Breast epithelium (tissue), 4 donors: ENCODE measurements at regions not wholly inside any gene's neighbourhood (a gene's known extent, or its start where the extent isn't known, plus 50 kb on each side); places are given as distances from the start of the nearest gene placed in this dataset.

Experiments
- DNase-seq, 2 donors: peaks; one replicate each; pipeline ENCODE4 v3.0.0-alpha.2; 2019; ENCODE audit warnings: low spot score in 2 of 2
- H3K27ac ChIP-seq, 2 donors: fragments of 200-600 bp; sonication (generic) in 1 of 2; one replicate each; pipeline ENCODE4 v1.5.1; 2016 to 2019; ENCODE audit warnings: mild to moderate bottlenecking in 1 of 2
- H3K27me3 ChIP-seq, 2 donors: fragments of 200-600 bp; sonication (generic) in 1 of 2; one replicate each; pipeline versions ENCODE4 v1.5.1 to v1.6.0; 2017 to 2019; ENCODE audit warnings: control low read depth in 1 of 2, mild to moderate bottlenecking in 1 of 2
- H3K36me3 ChIP-seq: fragments of 200-600 bp; one replicate; pipeline ENCODE4 v1.5.1; 2019
- H3K4me1 ChIP-seq, 2 donors: fragments of 200-600 bp; sonication (generic); one replicate each; pipeline ENCODE4 v1.5.1; 2016 to 2019; ENCODE audit warnings: control low read depth in 1 of 2
- H3K4me3 ChIP-seq, 3 donors: fragments of 200-600 bp; sonication (generic); 1 replicate in 2 of 3; 2 replicates in 1 of 3; pipeline ENCODE4 v1.5.1; 2016 to 2019; ENCODE audit warnings: mild to moderate bottlenecking in 3 of 3, moderate library complexity in 2 of 3
- H3K9me3 ChIP-seq, 2 donors: fragments of 200-600 bp; sonication (generic) in 1 of 2; one replicate each; pipeline ENCODE4 v1.5.1; 2016 to 2019; ENCODE audit warnings: control low read depth in 1 of 2
- POLR2A ChIP-seq: fragments of 450-650 bp; IDR thresholded peaks from one replicate; pipeline ENCODE4 v1.6.1; 2016; ENCODE audit warnings: antibody characterized with exemption, mild to moderate bottlenecking, moderate library complexity
- POLR2AphosphoS5 ChIP-seq, 3 donors: sonication (generic); formaldehyde crosslinking; IDR thresholded peaks; one replicate each; pipeline ENCODE4 v1.6.1; 2017; ENCODE audit warnings: antibody characterized with exemption in 3 of 3
- intact Hi-C: fragments of 100-400 bp; cut with DNase I; formaldehyde crosslinking; loops from one replicate; pipeline ENCODE4 v1.15.1; 2023; ENCODE audit warnings: low total_unique reads
- TF ChIP-seq, protein P1 (sequence below), 3 donors: fragments of 450-650 bp; IDR thresholded peaks; one replicate each; pipeline ENCODE4 v1.5.1; 2016 to 2017; ENCODE audit warnings: antibody characterized with exemption in 3 of 3, mild to moderate bottlenecking in 3 of 3, moderate library complexity in 3 of 3

DNA sequence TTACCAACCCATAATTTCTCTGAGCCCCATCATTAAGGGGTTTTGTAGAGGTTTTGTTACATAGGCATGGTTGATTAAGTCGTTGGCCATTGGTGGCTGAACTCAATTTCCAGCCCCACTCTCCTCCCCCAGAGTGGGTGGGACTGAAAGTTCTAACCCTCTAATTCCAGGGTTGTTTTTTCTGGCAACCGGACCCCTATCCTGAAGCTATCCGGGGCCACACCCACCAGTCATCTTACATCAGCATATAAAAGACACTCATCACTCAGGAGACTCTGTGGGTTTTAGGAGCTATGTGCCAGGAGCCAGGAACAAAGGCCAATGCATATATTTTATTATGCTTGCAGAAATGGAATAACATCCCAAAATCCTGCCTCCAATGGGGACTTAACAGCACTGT lies 186.0 kb downstream of the NXNL2 start:
- TF ChIP-seq, protein P1, sequence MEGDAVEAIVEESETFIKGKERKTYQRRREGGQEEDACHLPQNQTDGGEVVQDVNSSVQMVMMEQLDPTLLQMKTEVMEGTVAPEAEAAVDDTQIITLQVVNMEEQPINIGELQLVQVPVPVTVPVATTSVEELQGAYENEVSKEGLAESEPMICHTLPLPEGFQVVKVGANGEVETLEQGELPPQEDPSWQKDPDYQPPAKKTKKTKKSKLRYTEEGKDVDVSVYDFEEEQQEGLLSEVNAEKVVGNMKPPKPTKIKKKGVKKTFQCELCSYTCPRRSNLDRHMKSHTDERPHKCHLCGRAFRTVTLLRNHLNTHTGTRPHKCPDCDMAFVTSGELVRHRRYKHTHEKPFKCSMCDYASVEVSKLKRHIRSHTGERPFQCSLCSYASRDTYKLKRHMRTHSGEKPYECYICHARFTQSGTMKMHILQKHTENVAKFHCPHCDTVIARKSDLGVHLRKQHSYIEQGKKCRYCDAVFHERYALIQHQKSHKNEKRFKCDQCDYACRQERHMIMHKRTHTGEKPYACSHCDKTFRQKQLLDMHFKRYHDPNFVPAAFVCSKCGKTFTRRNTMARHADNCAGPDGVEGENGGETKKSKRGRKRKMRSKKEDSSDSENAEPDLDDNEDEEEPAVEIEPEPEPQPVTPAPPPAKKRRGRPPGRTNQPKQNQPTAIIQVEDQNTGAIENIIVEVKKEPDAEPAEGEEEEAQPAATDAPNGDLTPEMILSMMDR (IDR thresholded peaks at IDR 0.05), result no peak
- TF ChIP-seq POLR2AphosphoS5 (IDR thresholded peaks at IDR 0.05), result no peak
- no peak for TF ChIP-seq POLR2A
- no peak for DNase-seq
- intact Hi-C loops, result no loop called here
- Histone ChIP-seq H3K36me3 (no peaks in the 10 kb centered on the region), H3K4me3 (no peak overlapping the region), H3K9me3 (no peaks in the 10 kb centered on the region), H3K27ac (no peak overlapping the region), H3K4me1 (no peaks in the 10 kb centered on the region), H3K27me3 (no peaks in the 10 kb centered on the region)

DNA sequence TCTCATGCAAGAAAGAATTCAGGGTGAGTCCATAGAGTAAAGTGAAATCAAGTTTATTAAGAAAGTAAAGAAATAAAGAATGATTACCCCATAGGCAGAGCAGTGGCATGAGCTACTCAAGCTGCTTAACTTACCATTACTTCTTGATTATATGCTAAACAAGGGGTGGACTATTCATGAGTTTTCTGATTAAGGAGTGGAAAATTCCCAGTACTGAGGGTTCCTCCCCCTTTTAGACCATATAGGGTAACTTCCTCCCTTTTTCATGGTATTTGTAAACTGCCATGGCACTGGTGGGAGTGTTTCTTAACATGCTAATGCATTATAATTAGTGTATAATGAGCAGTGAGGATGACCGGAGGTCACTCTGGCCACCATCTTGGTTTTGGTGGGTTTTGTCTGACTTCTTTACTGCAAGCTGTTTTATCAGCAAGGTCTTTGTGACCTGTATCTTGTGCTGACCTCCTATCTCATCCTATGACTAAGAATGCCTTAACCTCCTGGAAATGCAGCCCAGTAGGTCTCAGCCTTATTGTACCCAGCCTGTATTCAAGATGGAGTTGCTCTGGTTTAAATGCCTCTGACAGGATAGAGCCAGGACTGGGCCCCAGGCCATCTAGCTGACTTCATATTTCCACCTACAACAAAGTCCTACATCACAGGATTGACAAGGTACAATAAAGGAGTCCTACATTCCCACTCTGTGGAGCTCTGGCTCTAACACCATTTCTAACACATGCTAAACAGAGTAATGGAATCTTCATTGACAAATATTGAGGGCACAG lies 186.7 kb downstream of the NXNL2 start:
- Histone ChIP-seq H3K36me3 (no peaks in the 10 kb centered on the region), H3K9me3 (no peaks in the 10 kb centered on the region), H3K4me1 (no peaks in the 10 kb centered on the region), H3K4me3 (no peak overlapping the region), H3K27me3 (no peaks in the 10 kb centered on the region), H3K27ac (no peak overlapping the region)
- DNase-seq, result no peak
- no peak for TF ChIP-seq POLR2AphosphoS5 (IDR thresholded peaks at IDR 0.05)
- TF ChIP-seq POLR2A, result no peak
- TF ChIP-seq, protein P1 (IDR thresholded peaks at IDR 0.05), result no peak
- intact Hi-C loops, result no loop called here

DNA sequence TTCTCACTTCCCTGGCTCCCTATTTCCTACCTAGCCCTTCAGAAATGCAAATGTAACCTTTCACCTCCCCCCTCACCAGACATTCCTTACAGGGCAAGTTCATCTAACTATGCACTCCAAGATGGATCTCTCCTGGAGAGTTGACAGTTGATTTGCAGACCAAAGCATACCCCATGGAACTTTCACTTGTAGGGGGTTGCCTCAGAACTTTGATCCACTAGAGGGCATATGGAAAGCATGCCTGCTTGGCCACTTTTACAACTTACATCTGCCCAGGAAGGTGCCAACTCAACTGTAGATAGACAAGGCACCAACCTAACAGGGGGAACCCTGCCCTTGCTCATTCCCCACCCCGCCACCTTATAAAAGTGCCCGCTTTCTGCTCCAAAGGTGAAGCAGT lies 187.8 kb downstream of the NXNL2 start:
- Histone ChIP-seq H3K27ac (no peak overlapping the region), H3K9me3 (no peaks in the 10 kb centered on the region), H3K4me1 (no peaks in the 10 kb centered on the region), H3K4me3 (no peak overlapping the region), H3K36me3 (no peaks in the 10 kb centered on the region), H3K27me3 (no peaks in the 10 kb centered on the region)
- TF ChIP-seq, protein P1 (IDR thresholded peaks at IDR 0.05), result peak in 2 of 3 donors; percentile 25
- no peak for TF ChIP-seq POLR2AphosphoS5 (IDR thresholded peaks at IDR 0.05)
- intact Hi-C loops, result no loop called here
- DNase-seq, result no peak

DNA sequence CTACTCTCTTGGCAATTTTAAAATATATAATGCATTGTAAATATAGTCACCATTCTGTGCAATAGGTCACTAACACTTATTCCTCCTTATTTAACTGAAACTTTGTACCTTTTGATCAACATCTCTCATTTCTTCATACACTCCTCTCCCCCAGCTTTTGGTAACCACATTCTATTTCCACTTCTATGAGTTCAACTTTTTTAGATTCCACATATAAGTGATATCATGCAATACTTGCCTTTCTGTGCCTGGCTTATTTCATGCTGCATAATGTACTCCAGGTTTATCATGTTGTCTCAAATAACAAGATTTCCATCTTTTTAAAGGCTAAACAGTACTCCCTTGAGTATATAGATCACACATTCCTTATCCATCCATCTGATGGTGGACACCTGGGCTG lies 188.8 kb downstream of the NXNL2 start:
- intact Hi-C loops, result no loop called here
- Histone ChIP-seq H3K4me1 (no peaks in the 10 kb centered on the region), H3K4me3 (no peak overlapping the region), H3K27ac (no peak overlapping the region), H3K9me3 (no peaks in the 10 kb centered on the region), H3K36me3 (no peaks in the 10 kb centered on the region), H3K27me3 (no peaks in the 10 kb centered on the region)
- TF ChIP-seq POLR2AphosphoS5 (IDR thresholded peaks at IDR 0.05) (no peak), POLR2A (no peak)
- TF ChIP-seq, protein P1 (IDR thresholded peaks at IDR 0.05), result no peak
- DNase-seq, result no peak

DNA sequence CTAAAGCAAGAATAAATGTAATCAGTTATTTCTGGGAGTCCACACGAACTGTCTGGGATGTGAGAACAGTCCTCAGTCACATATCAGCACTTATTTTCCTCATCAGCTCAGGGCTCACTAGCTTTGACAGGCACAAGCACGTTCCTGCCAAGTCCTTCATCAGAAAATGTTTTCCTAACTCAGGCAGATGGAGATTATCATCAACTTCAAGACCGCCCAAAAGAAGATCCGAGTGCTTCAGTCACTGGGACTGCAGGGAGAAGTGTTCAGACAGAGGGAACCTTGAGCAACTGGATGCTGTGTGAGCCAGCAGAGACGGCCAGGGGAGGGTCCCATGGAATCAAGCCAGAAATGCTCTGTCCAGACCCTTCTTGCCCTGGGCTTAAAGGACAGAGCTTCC lies 189.4 kb downstream of the NXNL2 start:
- no peak for DNase-seq
- Histone ChIP-seq H3K27me3 (no peaks in the 10 kb centered on the region), H3K9me3 (no peaks in the 10 kb centered on the region), H3K4me3 (no peak overlapping the region), H3K4me1 (no peaks in the 10 kb centered on the region), H3K27ac (no peak overlapping the region), H3K36me3 (no peaks in the 10 kb centered on the region)
- TF ChIP-seq POLR2A (no peak), POLR2AphosphoS5 (IDR thresholded peaks at IDR 0.05) (no peak)
- TF ChIP-seq, protein P1 (IDR thresholded peaks at IDR 0.05), result no peak
- intact Hi-C loops, result no loop called here
